MM.1S (cell line): ENCODE measurements at regions not wholly inside any gene's neighbourhood (a gene's known extent, or its start where the extent isn't known, plus 50 kb on each side); places are given as distances from the start of the nearest gene placed in this dataset.
A peak's percentile ranks its signal among the peaks of the same experiment; 100 is the strongest.

ENCODE experiments used
- DNase-seq: peaks from one replicate; pipeline ENCODE4 v3.0.0-alpha.2; 2015
- H2AFZ ChIP-seq: fragments of 300-600 bp; sonication (generic); 2 replicates; pipeline ENCODE4 v1.6.0; 2016; ENCODE audit warnings: antibody characterized with exemption, low read length
- H3F3A ChIP-seq: fragments of 300-600 bp; sonication (generic); 2 replicates; pipeline ENCODE4 v1.6.1; 2016; ENCODE audit warnings: mild to moderate bottlenecking, antibody characterized with exemption, low read length, moderate library complexity, mixed read lengths; ENCODE audit not compliant: insufficient read depth
- H3K27ac ChIP-seq: fragments of 300-600 bp; sonication (generic); 2 replicates; pipeline ENCODE4 v1.5.1; 2016; ENCODE audit warnings: mild to moderate bottlenecking, low read length
- H3K27me3 ChIP-seq: fragments of 300-600 bp; sonication (generic); replicated peaks from 2 replicates; pipeline ENCODE4 v1.6.0; 2016; ENCODE audit warnings: low read length; ENCODE audit not compliant: insufficient read depth
- H3K36me3 ChIP-seq: fragments of 300-600 bp; sonication (generic); replicated peaks from 2 replicates; pipeline ENCODE4 v1.6.1; 2016; ENCODE audit warnings: mild to moderate bottlenecking, low read length, mixed read lengths; ENCODE audit not compliant: insufficient read depth
- H3K4me1 ChIP-seq: fragments of 300-600 bp; sonication (generic); 2 replicates; pipeline ENCODE4 v1.6.1; 2016; ENCODE audit warnings: low read length, mixed read lengths
- H3K4me2 ChIP-seq: fragments of 300-600 bp; sonication (generic); 2 replicates; pipeline ENCODE4 v1.6.0; 2016; ENCODE audit warnings: low read depth, low read length
- H3K4me3 ChIP-seq: fragments of 300-600 bp; sonication (generic); 2 replicates; pipeline ENCODE4 v1.5.1; 2016; ENCODE audit warnings: low read length, mixed read lengths
- H3K79me2 ChIP-seq: fragments of 300-600 bp; sonication (generic); 2 replicates; pipeline ENCODE4 v1.6.1; 2016; ENCODE audit warnings: mixed run types, low read length, mixed read lengths
- H3K9ac ChIP-seq: fragments of 300-600 bp; sonication (generic); 2 replicates; pipeline ENCODE4 v1.6.1; 2016; ENCODE audit warnings: low read length, mixed read lengths
- H3K9me2 ChIP-seq: fragments of 300-600 bp; sonication (generic); replicated peaks from 2 replicates; pipeline ENCODE4 v1.6.1; 2016; ENCODE audit warnings: mild to moderate bottlenecking, low read length, mixed read lengths; ENCODE audit not compliant: insufficient read depth
- H3K9me3 ChIP-seq: fragments of 300-600 bp; sonication (generic); replicated peaks from 2 replicates; pipeline ENCODE4 v1.6.1; 2016; ENCODE audit warnings: mild to moderate bottlenecking, low read length, mixed read lengths; ENCODE audit not compliant: insufficient read depth
- H4K20me1 ChIP-seq: fragments of 300-600 bp; sonication (generic); 2 replicates; pipeline ENCODE4 v1.6.1; 2016; ENCODE audit warnings: mild to moderate bottlenecking, low read length, moderate library complexity, mixed read lengths; ENCODE audit not compliant: insufficient read depth
- EZH2 ChIP-seq: fragments of 300-600 bp; sonication (generic); optimal IDR thresholded peaks from 2 replicates; pipeline ENCODE3; 2017; ENCODE audit warnings: low read depth, mild to moderate bottlenecking, antibody characterized with exemption, low read length, mixed read lengths
- EZH2phosphoT487 ChIP-seq: fragments of 300-600 bp; sonication (generic); IDR thresholded peaks from 2 replicates; pipeline ENCODE4 v1.6.1; 2018; ENCODE audit warnings: antibody characterized with exemption, low read length
- TF ChIP-seq, protein P1 (sequence below): fragments of 300-600 bp; sonication (generic); IDR thresholded peaks from 2 replicates; pipeline ENCODE4 v1.5.1; 2016; ENCODE audit warnings: antibody characterized with exemption, low read length, mixed read lengths

DNA sequence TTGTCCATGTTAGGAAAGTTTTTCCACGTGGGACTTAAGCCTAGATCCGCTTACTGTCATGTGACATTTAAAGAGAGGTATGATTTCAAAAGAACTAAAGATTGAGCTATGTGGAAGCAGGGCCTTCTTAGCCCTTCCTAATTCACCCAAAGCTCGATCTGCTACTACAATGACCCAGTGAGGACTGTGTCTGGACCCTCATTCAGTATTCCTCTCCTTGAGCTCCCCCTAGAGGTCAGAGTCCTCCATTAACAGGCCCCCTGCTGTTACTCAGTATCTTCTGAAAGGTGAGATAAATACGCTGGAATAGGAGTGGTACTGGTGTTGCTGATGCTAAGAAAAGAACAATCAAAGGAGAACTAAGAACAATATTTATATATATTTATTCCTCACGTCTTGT is 414.0 kb downstream of the GJA1 start:
- H4K20me1 ChIP-seq: no peaks in the 10 kb centered on the region
- H2AFZ ChIP-seq: no peak overlapping the region
- no peaks in the 10 kb centered on the region for H3K4me1 ChIP-seq
- H3K36me3 ChIP-seq: no peaks in the 10 kb centered on the region
- no peak overlapping the region for H3K4me2 ChIP-seq
- no peak for TF ChIP-seq EZH2
- TF ChIP-seq, protein P1, sequence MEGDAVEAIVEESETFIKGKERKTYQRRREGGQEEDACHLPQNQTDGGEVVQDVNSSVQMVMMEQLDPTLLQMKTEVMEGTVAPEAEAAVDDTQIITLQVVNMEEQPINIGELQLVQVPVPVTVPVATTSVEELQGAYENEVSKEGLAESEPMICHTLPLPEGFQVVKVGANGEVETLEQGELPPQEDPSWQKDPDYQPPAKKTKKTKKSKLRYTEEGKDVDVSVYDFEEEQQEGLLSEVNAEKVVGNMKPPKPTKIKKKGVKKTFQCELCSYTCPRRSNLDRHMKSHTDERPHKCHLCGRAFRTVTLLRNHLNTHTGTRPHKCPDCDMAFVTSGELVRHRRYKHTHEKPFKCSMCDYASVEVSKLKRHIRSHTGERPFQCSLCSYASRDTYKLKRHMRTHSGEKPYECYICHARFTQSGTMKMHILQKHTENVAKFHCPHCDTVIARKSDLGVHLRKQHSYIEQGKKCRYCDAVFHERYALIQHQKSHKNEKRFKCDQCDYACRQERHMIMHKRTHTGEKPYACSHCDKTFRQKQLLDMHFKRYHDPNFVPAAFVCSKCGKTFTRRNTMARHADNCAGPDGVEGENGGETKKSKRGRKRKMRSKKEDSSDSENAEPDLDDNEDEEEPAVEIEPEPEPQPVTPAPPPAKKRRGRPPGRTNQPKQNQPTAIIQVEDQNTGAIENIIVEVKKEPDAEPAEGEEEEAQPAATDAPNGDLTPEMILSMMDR: peak; percentile 75
- TF ChIP-seq EZH2phosphoT487: no peak
- DNase-seq: peak; percentile 74
- no peaks in the 10 kb centered on the region for H3K9me3 ChIP-seq
- no peak overlapping the region for H3K27ac ChIP-seq
- H3K79me2 ChIP-seq: no peaks in the 10 kb centered on the region
- no peaks in the 10 kb centered on the region for H3K27me3 ChIP-seq
- H3K4me3 ChIP-seq: no peak overlapping the region
- H3F3A ChIP-seq: no peaks in the 10 kb centered on the region
- no peaks in the 10 kb centered on the region for H3K9me2 ChIP-seq
- H3K9ac ChIP-seq: no peak overlapping the region

DNA sequence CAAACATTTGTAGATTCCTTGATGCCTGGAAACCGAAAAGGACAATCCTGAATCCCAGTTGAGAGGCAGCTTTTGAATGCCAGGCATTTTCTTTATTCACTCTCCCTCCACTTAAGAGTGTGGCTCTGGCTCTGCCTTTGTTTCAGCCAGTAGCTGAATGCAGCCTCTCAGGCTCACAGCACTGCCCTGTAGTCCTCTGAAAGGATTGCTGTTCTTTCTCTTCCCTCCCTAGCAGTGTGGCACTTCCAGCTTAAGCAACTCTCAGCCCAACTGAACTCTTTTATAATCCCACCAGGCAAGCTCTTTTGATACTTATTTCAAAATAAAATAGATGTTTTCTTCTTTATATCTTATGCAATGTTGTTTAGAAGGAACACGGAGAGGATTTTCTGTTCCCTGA is 415.6 kb downstream of the GJA1 start:
- H3K79me2 ChIP-seq: no peaks in the 10 kb centered on the region
- H3K27ac ChIP-seq: no peak overlapping the region
- no peak overlapping the region for H3K9ac ChIP-seq
- no peaks in the 10 kb centered on the region for H3K9me3 ChIP-seq
- H3F3A ChIP-seq: no peaks in the 10 kb centered on the region
- TF ChIP-seq, protein P1: no peak
- TF ChIP-seq EZH2phosphoT487: no peak
- no peak for TF ChIP-seq EZH2
- H2AFZ ChIP-seq: no peak overlapping the region
- no peaks in the 10 kb centered on the region for H3K27me3 ChIP-seq
- H3K4me3 ChIP-seq: no peak overlapping the region
- DNase-seq: no peak
- H3K36me3 ChIP-seq: no peaks in the 10 kb centered on the region
- no peaks in the 10 kb centered on the region for H3K9me2 ChIP-seq
- no peaks in the 10 kb centered on the region for H4K20me1 ChIP-seq
- no peak overlapping the region for H3K4me2 ChIP-seq
- H3K4me1 ChIP-seq: no peaks in the 10 kb centered on the region

DNA sequence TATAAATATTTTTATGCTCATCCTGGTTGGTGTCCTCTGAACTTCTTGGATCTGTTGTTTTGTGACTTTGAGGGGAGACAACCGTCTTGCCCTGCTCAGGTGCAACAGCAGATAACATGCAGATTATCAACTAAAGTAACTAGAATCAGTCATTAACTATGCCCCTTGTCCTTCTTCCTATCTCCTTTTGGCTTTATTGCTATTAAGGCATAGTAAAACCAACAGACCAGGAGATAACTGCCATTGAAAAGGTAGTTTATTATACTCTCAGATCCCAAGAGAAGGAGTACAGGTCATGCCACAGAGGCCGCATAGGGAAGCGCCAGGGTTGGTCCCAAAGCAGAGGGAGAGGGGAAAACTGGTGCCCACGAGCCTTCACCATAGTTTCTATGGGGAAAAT is 418.2 kb downstream of the GJA1 start:
- H3K4me3 ChIP-seq: no peak overlapping the region
- H3F3A ChIP-seq: no peaks in the 10 kb centered on the region
- no peak overlapping the region for H3K9ac ChIP-seq
- no peaks in the 10 kb centered on the region for H3K4me1 ChIP-seq
- no peak for TF ChIP-seq EZH2
- TF ChIP-seq, protein P1: no peak
- no peak for TF ChIP-seq EZH2phosphoT487
- H3K27me3 ChIP-seq: no peaks in the 10 kb centered on the region
- no peak overlapping the region for H3K27ac ChIP-seq
- no peak overlapping the region for H3K4me2 ChIP-seq
- H3K9me3 ChIP-seq: no peaks in the 10 kb centered on the region
- DNase-seq: no peak
- no peaks in the 10 kb centered on the region for H3K79me2 ChIP-seq
- no peaks in the 10 kb centered on the region for H4K20me1 ChIP-seq
- no peaks in the 10 kb centered on the region for H3K9me2 ChIP-seq
- H3K36me3 ChIP-seq: no peaks in the 10 kb centered on the region
- no peak overlapping the region for H2AFZ ChIP-seq
